KMS-11 (cell line): ENCODE measurements at regions not wholly inside any gene's neighbourhood (a gene's known extent, or its start where the extent isn't known, plus 50 kb on each side); places are given as distances from the start of the nearest gene placed in this dataset.

Experiments
- H2AFZ ChIP-seq: fragments of 200-600 bp; sonication (generic); 2 replicates; pipeline ENCODE4 v1.6.1; 2016; ENCODE audit warnings: antibody characterized with exemption, mixed run types, low read depth
- H3K27ac ChIP-seq: fragments of 200-600 bp; sonication (generic); 2 replicates; pipeline ENCODE4 v1.6.1; 2016; ENCODE audit warnings: mild to moderate bottlenecking, mixed run types
- H3K27me3 ChIP-seq: fragments of 200-600 bp; sonication (generic); 2 replicates; pipeline ENCODE4 v1.6.1; 2017; ENCODE audit warnings: mild to moderate bottlenecking, low read depth, mixed run types, moderate library complexity; ENCODE audit not compliant: insufficient read depth
- H3K36me3 ChIP-seq: fragments of 200-600 bp; sonication (generic); 2 replicates; pipeline ENCODE4 v1.6.1; 2017; ENCODE audit warnings: mild to moderate bottlenecking, mixed run types; ENCODE audit not compliant: insufficient read depth
- H3K4me1 ChIP-seq: fragments of 200-600 bp; sonication (generic); 2 replicates; pipeline ENCODE4 v1.6.1; 2016; ENCODE audit warnings: mild to moderate bottlenecking, low read depth, mixed run types; ENCODE audit not compliant: poor library complexity, severe bottlenecking
- H3K4me2 ChIP-seq: fragments of 200-600 bp; sonication (generic); 2 replicates; pipeline ENCODE4 v1.7.0; 2016; ENCODE audit warnings: mild to moderate bottlenecking, mixed run types
- H3K4me3 ChIP-seq: fragments of 200-600 bp; sonication (generic); IDR thresholded peaks from 2 replicates; pipeline ENCODE4 v1.6.1; 2017; ENCODE audit warnings: low read depth, low read length, mixed read lengths; ENCODE audit not compliant: insufficient read depth
- H3K79me2 ChIP-seq: fragments of 200-600 bp; sonication (generic); 2 replicates; pipeline ENCODE4 v1.6.1; 2016; ENCODE audit warnings: low read depth, mixed run types; ENCODE audit not compliant: insufficient read depth
- H3K9ac ChIP-seq: fragments of 200-600 bp; sonication (generic); 2 replicates; pipeline ENCODE4 v1.6.1; 2016; ENCODE audit warnings: mild to moderate bottlenecking, mixed run types
- H4K20me1 ChIP-seq: fragments of 200-600 bp; sonication (generic); 2 replicates; pipeline ENCODE4 v1.6.1; 2016; ENCODE audit warnings: mild to moderate bottlenecking, mixed run types; ENCODE audit not compliant: insufficient read depth
- TF ChIP-seq, protein P1 (sequence below): fragments of 200-600 bp; sonication (generic); conservative IDR thresholded peaks from 2 replicates; pipeline ENCODE4 v1.6.1; 2017; ENCODE audit warnings: low read depth, mild to moderate bottlenecking, antibody characterized with exemption, low read length, moderate library complexity, mixed read lengths

GRCh38 chr10:8876171-8876570 lies 821.7 kb downstream of the GATA3 start:
- TF ChIP-seq, protein P1, sequence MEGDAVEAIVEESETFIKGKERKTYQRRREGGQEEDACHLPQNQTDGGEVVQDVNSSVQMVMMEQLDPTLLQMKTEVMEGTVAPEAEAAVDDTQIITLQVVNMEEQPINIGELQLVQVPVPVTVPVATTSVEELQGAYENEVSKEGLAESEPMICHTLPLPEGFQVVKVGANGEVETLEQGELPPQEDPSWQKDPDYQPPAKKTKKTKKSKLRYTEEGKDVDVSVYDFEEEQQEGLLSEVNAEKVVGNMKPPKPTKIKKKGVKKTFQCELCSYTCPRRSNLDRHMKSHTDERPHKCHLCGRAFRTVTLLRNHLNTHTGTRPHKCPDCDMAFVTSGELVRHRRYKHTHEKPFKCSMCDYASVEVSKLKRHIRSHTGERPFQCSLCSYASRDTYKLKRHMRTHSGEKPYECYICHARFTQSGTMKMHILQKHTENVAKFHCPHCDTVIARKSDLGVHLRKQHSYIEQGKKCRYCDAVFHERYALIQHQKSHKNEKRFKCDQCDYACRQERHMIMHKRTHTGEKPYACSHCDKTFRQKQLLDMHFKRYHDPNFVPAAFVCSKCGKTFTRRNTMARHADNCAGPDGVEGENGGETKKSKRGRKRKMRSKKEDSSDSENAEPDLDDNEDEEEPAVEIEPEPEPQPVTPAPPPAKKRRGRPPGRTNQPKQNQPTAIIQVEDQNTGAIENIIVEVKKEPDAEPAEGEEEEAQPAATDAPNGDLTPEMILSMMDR = no peak
- Histone ChIP-seq H3K4me2 (no peak overlapping the region), H3K9ac (no peak overlapping the region), H4K20me1 (no peaks in the 10 kb centered on the region), H2AFZ (no peak overlapping the region), H3K27ac (no peak overlapping the region), H3K36me3 (no peaks in the 10 kb centered on the region), H3K79me2 (no peaks in the 10 kb centered on the region), H3K27me3 (no peaks in the 10 kb centered on the region), H3K4me1 (no peaks in the 10 kb centered on the region), H3K4me3 (no peak overlapping the region)

- Histone ChIP-seq H3K9ac (no peak overlapping the region), H3K27ac (no peak overlapping the region), H2AFZ (no peak overlapping the region), H3K4me3 (no peak overlapping the region), H3K36me3 (no peaks in the 10 kb centered on the region), H3K27me3 (no peaks in the 10 kb centered on the region), H3K4me1 (no peaks in the 10 kb centered on the region), H4K20me1 (no peaks in the 10 kb centered on the region), H3K4me2 (no peak overlapping the region), H3K79me2 (no peaks in the 10 kb centered on the region)
- TF ChIP-seq, protein P1 = no peak
These were observed 835.0 kb downstream of the GATA3 start for GRCh38 chr10:8889538-8889937.

GRCh38 chr10:8893102-8893501 lies 838.6 kb downstream of the GATA3 start:
- no peaks in the 10 kb centered on the region for H3K79me2 ChIP-seq
- H4K20me1 ChIP-seq = no peaks in the 10 kb centered on the region
- H3K27me3 ChIP-seq = no peaks in the 10 kb centered on the region
- H3K4me1 ChIP-seq = no peaks in the 10 kb centered on the region
- TF ChIP-seq, protein P1 = no peak
- no peaks in the 10 kb centered on the region for H3K36me3 ChIP-seq
- no peak overlapping the region for H3K4me3 ChIP-seq
- H3K27ac ChIP-seq = no peak overlapping the region
- H3K4me2 ChIP-seq = no peak overlapping the region
- no peak overlapping the region for H2AFZ ChIP-seq
- no peak overlapping the region for H3K9ac ChIP-seq

DNA sequence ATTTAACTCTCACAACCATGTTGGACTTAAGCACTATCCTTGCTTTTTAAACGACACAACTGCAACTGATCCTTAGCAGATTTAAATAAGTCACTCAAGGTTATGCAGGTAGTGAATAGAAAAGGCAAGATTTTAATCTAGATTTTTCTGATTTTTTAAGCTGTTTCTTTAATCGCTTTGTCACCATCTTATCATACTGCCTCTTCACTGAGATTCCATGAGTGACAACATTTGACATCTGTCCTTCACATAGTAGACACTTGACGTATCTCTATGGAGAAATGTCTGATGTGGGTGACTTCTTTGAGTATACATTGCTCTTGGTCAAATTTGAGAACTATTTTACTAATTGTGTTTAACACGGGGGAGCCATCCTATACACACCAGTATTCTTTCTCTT lies 839.7 kb downstream of the GATA3 start:
- TF ChIP-seq, protein P1 = no peak
- Histone ChIP-seq H3K9ac (no peak overlapping the region), H2AFZ (no peak overlapping the region), H3K79me2 (no peaks in the 10 kb centered on the region), H3K27me3 (no peaks in the 10 kb centered on the region), H4K20me1 (no peaks in the 10 kb centered on the region), H3K4me2 (no peak overlapping the region), H3K27ac (no peak overlapping the region), H3K4me3 (no peak overlapping the region), H3K4me1 (no peaks in the 10 kb centered on the region), H3K36me3 (no peaks in the 10 kb centered on the region)
